ENCODE measurements at regions not wholly inside any gene's neighbourhood (a gene's known extent, or its start where the extent isn't known, plus 50 kb on each side); places are given as distances from the start of the nearest gene placed in this dataset.

DNA sequence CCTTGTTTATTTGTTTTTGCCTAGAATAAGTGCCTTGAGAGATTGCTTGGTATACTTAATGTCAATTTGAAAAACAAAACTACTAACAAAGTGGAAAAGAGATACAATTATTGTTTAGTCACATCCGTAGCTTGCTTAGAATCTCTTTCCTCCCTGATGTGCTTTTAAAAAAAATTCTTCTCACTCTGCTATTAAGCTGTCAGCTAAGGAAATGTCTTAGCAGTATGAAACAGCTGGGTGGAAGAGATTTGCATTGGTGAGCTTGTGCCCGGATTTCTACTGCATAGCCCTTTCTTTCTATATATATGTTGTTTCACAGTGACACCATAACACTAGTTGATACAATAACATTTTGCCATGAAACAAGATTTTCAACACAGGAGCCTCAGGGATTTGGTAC is 229.4 kb upstream of the RGS6 start:
- DNase-seq (ENCODE audit: low read depth) = no peak
- no peak overlapping the region for H3K4me3 ChIP-seq (ENCODE audit: low read depth, low read length)
- TF ChIP-seq, protein P1, sequence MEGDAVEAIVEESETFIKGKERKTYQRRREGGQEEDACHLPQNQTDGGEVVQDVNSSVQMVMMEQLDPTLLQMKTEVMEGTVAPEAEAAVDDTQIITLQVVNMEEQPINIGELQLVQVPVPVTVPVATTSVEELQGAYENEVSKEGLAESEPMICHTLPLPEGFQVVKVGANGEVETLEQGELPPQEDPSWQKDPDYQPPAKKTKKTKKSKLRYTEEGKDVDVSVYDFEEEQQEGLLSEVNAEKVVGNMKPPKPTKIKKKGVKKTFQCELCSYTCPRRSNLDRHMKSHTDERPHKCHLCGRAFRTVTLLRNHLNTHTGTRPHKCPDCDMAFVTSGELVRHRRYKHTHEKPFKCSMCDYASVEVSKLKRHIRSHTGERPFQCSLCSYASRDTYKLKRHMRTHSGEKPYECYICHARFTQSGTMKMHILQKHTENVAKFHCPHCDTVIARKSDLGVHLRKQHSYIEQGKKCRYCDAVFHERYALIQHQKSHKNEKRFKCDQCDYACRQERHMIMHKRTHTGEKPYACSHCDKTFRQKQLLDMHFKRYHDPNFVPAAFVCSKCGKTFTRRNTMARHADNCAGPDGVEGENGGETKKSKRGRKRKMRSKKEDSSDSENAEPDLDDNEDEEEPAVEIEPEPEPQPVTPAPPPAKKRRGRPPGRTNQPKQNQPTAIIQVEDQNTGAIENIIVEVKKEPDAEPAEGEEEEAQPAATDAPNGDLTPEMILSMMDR (conservative IDR thresholded peaks at IDR 0.05; ENCODE audit: low read depth, low read length) = no peak

DNA sequence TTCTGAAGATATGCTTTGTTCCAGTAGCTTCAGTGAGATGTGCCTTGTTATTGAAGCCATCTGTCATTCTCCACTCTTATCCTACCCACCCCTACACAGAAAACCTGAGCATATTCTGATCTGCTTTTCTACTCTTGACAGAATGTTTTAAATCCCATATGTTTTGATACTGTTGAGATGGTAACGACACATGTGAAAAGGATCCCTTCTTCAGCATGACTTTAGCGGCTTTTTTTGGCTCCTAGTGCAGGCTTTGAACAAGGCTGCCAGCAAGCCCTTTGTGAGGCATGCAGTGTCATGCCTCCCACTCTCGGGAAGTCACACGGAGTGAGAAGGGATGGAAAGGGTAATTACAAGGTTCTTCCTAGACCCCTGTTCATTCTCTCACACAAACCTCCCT is 228.8 kb upstream of the RGS6 start:
- H3K4me3 ChIP-seq (ENCODE audit: low read depth, low read length) = no peak overlapping the region
- peak; percentile 69 for DNase-seq (ENCODE audit: low read depth)
- TF ChIP-seq, protein P1 (conservative IDR thresholded peaks at IDR 0.05; ENCODE audit: low read depth, low read length) = no peak

DNA sequence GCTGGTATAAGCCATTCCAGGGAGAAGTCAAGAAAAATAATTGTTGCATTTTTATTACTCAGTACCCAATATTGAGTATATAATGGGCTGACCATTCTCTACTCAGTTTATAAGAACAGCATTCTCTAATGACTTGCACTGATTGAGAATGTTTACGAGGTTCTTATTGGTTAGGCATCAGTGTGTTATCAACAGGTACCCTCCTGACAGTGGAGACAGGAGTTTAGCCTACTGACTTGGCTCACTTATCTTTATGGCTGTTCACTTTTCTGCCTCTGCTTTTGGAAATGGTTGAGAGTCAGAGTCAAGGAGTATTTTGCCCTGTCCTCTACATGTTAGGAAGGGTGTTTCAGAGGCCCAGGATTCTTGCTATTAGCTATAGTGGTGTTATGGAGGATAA is 228.0 kb upstream of the RGS6 start:
- TF ChIP-seq, protein P1 (conservative IDR thresholded peaks at IDR 0.05; ENCODE audit: low read depth, low read length) = no peak
- H3K4me3 ChIP-seq (ENCODE audit: low read depth, low read length) = no peak overlapping the region
- DNase-seq (ENCODE audit: low read depth) = no peak

DNA sequence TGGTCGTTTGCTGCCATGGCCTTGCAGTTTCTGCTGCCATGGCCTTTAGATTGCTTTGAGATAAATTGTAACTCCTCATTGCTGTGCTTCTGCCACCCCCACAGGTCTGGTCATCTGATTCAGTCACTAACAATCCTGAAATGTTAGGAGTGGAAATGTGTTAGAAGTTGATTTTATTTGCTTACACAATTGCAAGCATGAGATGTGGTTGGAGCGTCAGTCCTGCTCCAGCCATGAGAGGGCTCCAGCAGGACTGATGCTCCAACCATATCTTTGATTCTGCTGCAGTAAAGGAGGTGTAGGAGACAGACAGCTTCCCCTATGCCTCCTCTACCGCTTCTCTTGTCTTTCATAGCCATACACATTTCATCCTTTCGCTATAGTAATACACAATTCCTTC is 226.8 kb upstream of the RGS6 start:
- peak; percentile 37 for DNase-seq (ENCODE audit: low read depth)
- TF ChIP-seq, protein P1 (conservative IDR thresholded peaks at IDR 0.05; ENCODE audit: low read depth, low read length) = no peak
- no peak overlapping the region for H3K4me3 ChIP-seq (ENCODE audit: low read depth, low read length)

DNA sequence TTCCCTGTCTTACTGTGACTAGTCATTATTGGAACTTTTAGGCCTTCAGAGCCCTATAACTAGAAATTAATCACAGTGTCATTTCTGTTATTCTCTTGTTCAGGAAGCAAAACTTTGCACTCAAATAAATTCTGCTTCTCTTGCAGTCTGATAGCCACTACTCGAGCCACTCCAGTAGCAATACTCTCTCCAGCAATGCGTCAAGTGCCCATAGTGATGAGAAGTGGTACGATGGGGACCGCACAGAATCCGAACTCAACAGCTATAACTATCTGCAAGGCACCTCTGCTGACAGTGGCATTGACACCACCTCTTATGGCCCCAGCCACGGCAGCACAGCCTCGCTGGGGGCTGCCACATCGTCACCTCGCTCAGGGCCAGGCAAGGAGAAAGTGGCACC is 223.2 kb upstream of the RGS6 start:
- TF ChIP-seq, protein P1 (conservative IDR thresholded peaks at IDR 0.05; ENCODE audit: low read depth, low read length) = no peak
- H3K4me3 ChIP-seq (ENCODE audit: low read depth, low read length) = no peak overlapping the region
- DNase-seq (ENCODE audit: low read depth) = no peak

DNA sequence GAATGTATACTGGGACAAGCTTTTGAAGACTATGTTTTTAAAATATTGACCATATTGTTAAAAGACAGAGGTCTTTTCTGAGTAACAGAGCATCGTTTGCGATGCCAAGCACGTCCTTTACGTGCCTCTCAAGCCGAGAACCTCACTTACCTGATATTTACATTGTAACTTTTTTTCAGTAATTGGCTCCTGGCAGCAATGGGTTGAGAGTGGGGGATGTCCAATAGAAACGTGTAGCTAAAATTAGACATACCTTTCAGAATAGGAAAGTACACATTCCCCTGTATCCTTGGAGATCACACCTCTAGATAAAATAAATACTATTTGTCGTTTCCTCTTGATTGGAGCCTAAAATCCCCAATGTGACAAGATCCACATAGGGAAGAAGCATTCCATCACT is 222.2 kb upstream of the RGS6 start:
- no peak for DNase-seq (ENCODE audit: low read depth)
- TF ChIP-seq, protein P1 (conservative IDR thresholded peaks at IDR 0.05; ENCODE audit: low read depth, low read length) = no peak
- H3K4me3 ChIP-seq (ENCODE audit: low read depth, low read length) = no peak overlapping the region

DNA sequence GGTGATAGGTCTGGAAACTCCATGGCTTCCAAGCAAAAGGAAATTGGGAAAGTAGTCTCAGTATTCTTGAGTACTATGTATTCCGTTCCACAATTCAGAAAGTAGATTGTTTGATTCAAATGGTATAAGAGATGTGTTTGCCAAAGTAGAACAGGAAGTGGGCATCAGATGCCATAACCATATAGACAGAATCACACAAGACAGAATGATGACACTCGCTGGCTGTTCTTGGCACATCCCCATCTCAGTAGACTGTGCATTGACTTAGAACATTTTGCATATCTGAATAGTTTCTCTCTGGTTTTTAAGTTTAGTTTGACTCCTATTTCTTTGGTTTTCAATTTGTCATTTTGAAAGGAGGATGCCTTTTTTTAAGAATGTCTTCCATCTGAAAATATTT is 221.1 kb upstream of the RGS6 start:
- no peak overlapping the region for H3K4me3 ChIP-seq (ENCODE audit: low read depth, low read length)
- TF ChIP-seq, protein P1 (conservative IDR thresholded peaks at IDR 0.05; ENCODE audit: low read depth, low read length) = no peak
- DNase-seq (ENCODE audit: low read depth) = no peak

Measured in choroid plexus epithelial cell (primary cell).